ENCODE measurements at regions not wholly inside any gene's neighbourhood (a gene's known extent, or its start where the extent isn't known, plus 50 kb on each side); places are given as distances from the start of the nearest gene placed in this dataset.
"Not testable (repeated sequence)": the region's sequence is repeated elsewhere in the genome, so short reads cannot be mapped to it uniquely, and the experiment has no call there.

DNA sequence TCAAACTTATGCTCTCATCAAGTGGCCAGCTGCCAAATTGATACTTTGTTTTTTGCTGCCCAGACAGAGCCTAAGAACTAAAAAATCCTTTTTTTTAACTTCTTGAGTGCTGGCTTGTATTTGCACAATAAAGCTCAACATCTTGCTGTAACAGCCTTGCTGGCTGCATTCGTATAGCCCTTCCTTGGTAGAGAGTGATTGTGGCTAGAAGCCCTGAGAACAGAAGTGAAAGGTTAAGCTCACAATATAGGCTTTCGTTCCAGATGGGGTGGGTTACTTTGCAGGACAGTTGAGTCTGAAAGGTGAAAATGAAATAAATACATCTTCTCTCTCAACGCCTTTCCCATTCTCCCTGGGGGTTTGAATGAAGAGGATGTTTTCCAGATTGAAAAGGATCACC lies 278.8 kb downstream of the HS3ST3B1 start:
- DNase-seq (ENCODE audit: low spot score in 2 of 2): no peak
- Histone ChIP-seq H3K4me3 (no peak overlapping the region), H3K27ac (no peak overlapping the region), H3K36me3 (no peaks in the 10 kb centered on the region), H3K27me3 (no peaks in the 10 kb centered on the region), H3K9me3 (no peaks in the 10 kb centered on the region), H3K4me1 (no peaks in the 10 kb centered on the region)
- intact Hi-C loops (cut with DNase I): no loop called here
- no peak for TF ChIP-seq CTCF (IDR thresholded peaks at IDR 0.05)

GRCh38 chr17:14575471-14575953 lies 274.6 kb downstream of the HS3ST3B1 start:
- H3K36me3 ChIP-seq: no peaks in the 10 kb centered on the region
- no peak overlapping the region for H3K4me3 ChIP-seq
- no peak for TF ChIP-seq CTCF (IDR thresholded peaks at IDR 0.05)
- no peak overlapping the region for H3K27ac ChIP-seq
- intact Hi-C loops (cut with DNase I): no loop called here
- H3K4me1 ChIP-seq: no peaks in the 10 kb centered on the region
- DNase-seq (ENCODE audit: low spot score in 2 of 2): no peak
- no peaks in the 10 kb centered on the region for H3K9me3 ChIP-seq
- H3K27me3 ChIP-seq: no peaks in the 10 kb centered on the region

DNA sequence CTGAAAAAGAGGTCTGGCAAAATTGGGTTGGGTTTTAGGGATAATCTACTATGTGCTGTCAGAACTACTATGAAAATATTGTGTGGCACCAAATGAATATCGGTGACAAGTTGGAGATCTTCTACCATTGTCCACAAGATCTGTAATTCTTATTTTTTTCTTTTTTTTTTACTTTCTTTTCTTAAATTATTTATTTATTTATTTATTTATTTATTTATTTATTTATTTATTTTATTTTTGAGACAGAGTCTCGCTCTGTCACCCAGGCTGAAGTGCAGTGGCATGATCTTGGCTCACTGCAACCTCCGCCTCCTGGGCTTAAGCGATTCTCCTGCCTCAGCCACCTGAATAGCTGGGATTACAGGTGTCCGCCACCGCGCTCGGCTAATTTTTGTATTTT lies 259.4 kb downstream of the HS3ST3B1 start:
- H3K27me3 ChIP-seq; H3K4me1 ChIP-seq; DNase-seq (ENCODE audit: low spot score in 2 of 2); H3K4me3 ChIP-seq; intact Hi-C loops (cut with DNase I); H3K36me3 ChIP-seq; H3K9me3 ChIP-seq; H3K27ac ChIP-seq: not testable (repeated sequence)

GRCh38 chr17:14559264-14560119 lies 258.6 kb downstream of the HS3ST3B1 start:
- Histone ChIP-seq H3K4me3 (no peak overlapping the region), H3K4me1 (no peaks in the 10 kb centered on the region), H3K36me3 (no peaks in the 10 kb centered on the region), H3K27ac (no peak overlapping the region), H3K9me3 (no peaks in the 10 kb centered on the region), H3K27me3 (no peaks in the 10 kb centered on the region)
- intact Hi-C loops (cut with DNase I): no loop called here
- TF ChIP-seq CTCF (IDR thresholded peaks at IDR 0.05): no peak
- no peak for DNase-seq (ENCODE audit: low spot score in 2 of 2)

- TF ChIP-seq CTCF (IDR thresholded peaks at IDR 0.05): no peak
- H3K27ac ChIP-seq: no peak overlapping the region
Measured at GRCh38 chr17:14557480-14557879, 256.6 kb downstream of the HS3ST3B1 start.

GRCh38 chr17:14553847-14554246 lies 253.0 kb downstream of the HS3ST3B1 start:
- H3K9me3 ChIP-seq: no peaks in the 10 kb centered on the region
- intact Hi-C loops (cut with DNase I): no loop called here
- no peak for DNase-seq (ENCODE audit: low spot score in 2 of 2)
- no peaks in the 10 kb centered on the region for H3K4me1 ChIP-seq
- no peaks in the 10 kb centered on the region for H3K36me3 ChIP-seq
- no peak for TF ChIP-seq CTCF (IDR thresholded peaks at IDR 0.05)
- no peak overlapping the region for H3K4me3 ChIP-seq
- no peak overlapping the region for H3K27ac ChIP-seq
- H3K27me3 ChIP-seq: no peaks in the 10 kb centered on the region

More at GRCh38 chr17:14557480-14557879, 256.6 kb downstream of the HS3ST3B1 start:
- Histone ChIP-seq H3K4me3 (no peak overlapping the region), H3K4me1 (no peaks in the 10 kb centered on the region), H3K9me3 (no peaks in the 10 kb centered on the region), H3K27me3 (no peaks in the 10 kb centered on the region), H3K36me3 (no peaks in the 10 kb centered on the region)
- no peak for DNase-seq (ENCODE audit: low spot score in 2 of 2)
- intact Hi-C loops (cut with DNase I): no loop called here

Data from ascending aorta (tissue), 2 donors.